HG03521 (cell line): ENCODE measurements at regions not wholly inside any gene's neighbourhood (a gene's known extent, or its start where the extent isn't known, plus 50 kb on each side); places are given as distances from the start of the nearest gene placed in this dataset.
"Not testable (repeated sequence)": the region's sequence is repeated elsewhere in the genome, so short reads cannot be mapped to it uniquely, and the experiment has no call there.

Experiments
- ATAC-seq: cut with Tn5 transposase; IDR thresholded peaks from one replicate; pipeline ENCODE4 v1.9.1; 2021; ENCODE audit warnings: mild to moderate bottlenecking, moderate library complexity; ENCODE audit not compliant: unreplicated experiment

GRCh38 chr1:4133297-4133938 lies 233.3 kb upstream of the C1orf174 start:
- ATAC-seq, result no peak

DNA sequence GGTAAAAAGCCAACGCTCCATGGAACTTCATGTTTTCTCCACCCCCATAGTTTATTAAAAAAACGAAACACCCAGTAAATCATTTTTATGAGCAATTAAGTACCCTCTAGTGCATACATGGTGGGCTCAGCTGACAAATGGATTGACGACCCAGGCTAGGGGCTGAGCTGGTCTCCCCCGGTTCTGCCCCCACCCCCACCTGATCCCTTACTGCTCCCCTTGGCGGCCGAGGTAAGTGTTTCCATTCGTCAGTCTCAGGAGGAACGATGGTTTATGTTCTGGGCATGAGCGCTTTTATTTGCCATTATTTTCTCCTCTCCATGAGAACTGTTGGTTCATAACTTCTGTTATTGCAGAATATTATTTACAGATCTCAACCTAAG lies 233.9 kb upstream of the C1orf174 start:
- no peak for ATAC-seq

GRCh38 chr1:4135853-4136252 lies 235.8 kb upstream of the C1orf174 start:
- not testable (repeated sequence) for ATAC-seq

GRCh38 chr1:4137621-4138415 lies 237.7 kb upstream of the C1orf174 start:
- no peak for ATAC-seq

GRCh38 chr1:4139646-4140045 lies 239.6 kb upstream of the C1orf174 start:
- ATAC-seq, result no peak

GRCh38 chr1:4140241-4140640 lies 240.2 kb upstream of the C1orf174 start:
- no peak for ATAC-seq

- no peak for ATAC-seq
Observed at GRCh38 chr1:4140821-4141220, 240.7 kb upstream of the C1orf174 start.

- ATAC-seq, result no peak
Observed at GRCh38 chr1:4144349-4144971, 244.4 kb upstream of the C1orf174 start.

- ATAC-seq, result no peak
Observed at GRCh38 chr1:4146101-4146500, 246.0 kb upstream of the C1orf174 start.

- no peak for ATAC-seq
Observed at GRCh38 chr1:4146614-4147013, 246.5 kb upstream of the C1orf174 start.

- no peak for ATAC-seq
Observed at GRCh38 chr1:4147509-4147908, 247.4 kb upstream of the C1orf174 start.

- no peak for ATAC-seq
Observed at GRCh38 chr1:4149281-4149680, 249.2 kb upstream of the C1orf174 start.

- no peak for ATAC-seq
Observed at GRCh38 chr1:4149831-4150230, 249.8 kb upstream of the C1orf174 start.

- ATAC-seq, result no peak
Observed at GRCh38 chr1:4150262-4150661, 250.2 kb upstream of the C1orf174 start.

DNA sequence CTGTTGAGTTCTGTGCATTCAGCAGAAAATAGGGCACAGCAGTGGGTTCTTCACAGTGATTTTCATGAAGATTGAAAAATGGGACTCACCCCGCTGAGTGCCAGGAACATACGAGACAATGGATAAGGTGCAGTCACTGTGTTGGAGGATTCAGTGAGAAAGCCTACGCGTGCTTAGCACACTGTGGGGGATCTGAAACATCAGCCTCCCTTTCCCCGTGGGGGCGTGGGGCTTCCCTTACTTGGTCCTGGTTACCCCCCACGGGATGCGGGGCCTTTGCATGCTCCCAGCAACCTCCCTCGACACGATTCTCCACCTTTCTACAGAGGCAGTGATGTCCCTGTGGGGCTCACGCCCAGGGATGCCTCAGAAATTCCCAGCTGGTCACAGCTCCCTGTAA lies 252.2 kb upstream of the C1orf174 start:
- no peak for ATAC-seq

- no peak for ATAC-seq
Observed at GRCh38 chr1:4153571-4153970, 253.5 kb upstream of the C1orf174 start.

DNA sequence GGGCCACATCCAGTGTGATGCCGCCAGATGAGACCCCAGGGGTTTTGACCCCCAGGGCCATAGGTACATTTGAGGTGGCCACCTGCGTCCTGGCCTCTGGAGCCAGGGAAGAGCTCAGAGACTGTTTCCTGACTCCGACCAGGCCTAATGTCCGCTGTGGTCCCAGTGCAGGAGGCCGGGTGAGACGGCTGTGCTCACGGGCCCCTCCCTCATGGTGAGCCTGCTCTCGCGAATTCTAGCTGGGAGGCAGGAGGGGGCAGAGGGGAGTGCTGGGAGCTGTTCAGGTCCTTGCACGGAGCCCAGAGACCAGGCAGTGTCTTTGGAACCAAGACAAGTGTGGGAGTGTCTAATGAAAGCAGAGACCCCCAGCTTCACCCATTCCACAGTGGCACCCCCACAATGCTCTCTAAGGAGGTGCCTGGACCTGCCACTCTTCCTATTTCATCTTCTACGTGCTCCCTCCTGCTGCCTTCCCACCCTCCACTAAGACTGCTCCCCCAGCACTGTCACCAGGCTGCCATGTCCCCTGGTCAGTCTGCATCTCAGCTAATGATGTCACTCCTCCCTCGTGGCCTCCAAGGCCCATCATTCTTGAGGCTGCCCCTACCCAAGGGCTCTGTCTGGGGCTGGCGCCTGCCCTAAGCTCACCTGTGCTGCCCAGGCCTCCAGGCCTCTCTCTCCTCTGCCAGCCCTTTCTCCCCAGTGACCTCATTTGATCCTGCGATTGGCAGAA lies 256.3 kb upstream of the C1orf174 start:
- no peak for ATAC-seq

DNA sequence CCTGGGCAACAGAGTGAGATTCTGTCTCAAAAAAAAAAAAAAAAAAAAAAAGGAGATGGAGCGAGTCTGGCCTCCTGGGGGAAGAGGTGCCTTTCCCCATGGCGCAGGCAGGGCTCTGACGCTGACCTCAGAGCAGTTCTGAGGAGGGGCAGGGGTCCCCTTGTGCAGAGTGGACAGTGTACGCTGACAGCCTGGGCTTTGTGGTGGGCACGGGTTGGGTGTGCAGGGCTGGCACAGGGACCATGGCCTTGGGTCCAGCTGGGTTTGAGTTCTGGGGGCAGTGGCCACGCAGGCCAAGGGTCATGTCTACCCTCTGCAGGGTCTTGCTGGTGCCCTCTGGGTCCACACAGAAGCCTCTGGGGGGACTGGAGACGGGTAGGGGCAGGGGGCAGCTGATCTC lies 260.1 kb upstream of the C1orf174 start:
- ATAC-seq, result no peak

- ATAC-seq, result no peak
Observed at GRCh38 chr1:4161366-4162006, 261.4 kb upstream of the C1orf174 start.

- no peak for ATAC-seq
Observed at GRCh38 chr1:4164965-4165364, 264.9 kb upstream of the C1orf174 start.
